Peyer's patch (tissue), 4 donors: ENCODE measurements at regions not wholly inside any gene's neighbourhood (a gene's known extent, or its start where the extent isn't known, plus 50 kb on each side); places are given as distances from the start of the nearest gene placed in this dataset.

Source experiments
- DNase-seq, 3 donors: peaks; one replicate each; pipeline ENCODE4 v3.0.0-alpha.2; 2017 to 2019
- H3K27ac ChIP-seq, 4 donors: fragments of 200-600 bp; sonication (generic); one replicate each; pipeline ENCODE4 v1.5.1; 2016 to 2019
- H3K27me3 ChIP-seq, 2 donors: fragments of 200-600 bp; sonication (generic); one replicate each; pipeline ENCODE4 v1.5.1; 2019
- H3K36me3 ChIP-seq, 3 donors: fragments of 200-600 bp; sonication (generic); one replicate each; pipeline ENCODE4 v1.5.1; 2016 to 2019
- H3K4me1 ChIP-seq, 4 donors: fragments of 200-600 bp; sonication (generic); one replicate each; pipeline ENCODE4 v1.5.1; 2016 to 2019
- H3K4me3 ChIP-seq, 4 donors: fragments of 200-600 bp; sonication (generic); 1 replicate in 3 of 4; 2 replicates in 1 of 4; pipeline ENCODE4 v1.5.1; 2016 to 2019; ENCODE audit warnings: mild to moderate bottlenecking in 1 of 4
- H3K9me3 ChIP-seq, 4 donors: fragments of 200-600 bp; sonication (generic); one replicate each; pipeline ENCODE4 v1.5.1; 2016 to 2019; ENCODE audit warnings: mild to moderate bottlenecking in 1 of 4
- POLR2A ChIP-seq, 2 donors: fragments of 450-650 bp; IDR thresholded peaks; one replicate each; pipeline ENCODE4 v1.5.1; 2017; ENCODE audit warnings: antibody characterized with exemption in 2 of 2, mild to moderate bottlenecking in 2 of 2, moderate library complexity in 2 of 2
- TF ChIP-seq, protein P1 (sequence below), 6 experiments: fragments of 450-650 bp in 4 of 6; fragments of 200-600 bp in 2 of 6; sonication (generic) in 1 of 6; IDR thresholded peaks; one replicate each; pipeline ENCODE4 v1.5.1; 2017 to 2019; ENCODE audit warnings: antibody characterized with exemption in 6 of 6, mild to moderate bottlenecking in 3 of 6, moderate library complexity in 1 of 6

GRCh38 chr1:97983126-97983525 is 62.3 kb upstream of the DPYD start:
- H3K4me3 ChIP-seq = no peak overlapping the region
- H3K4me1 ChIP-seq = no peaks in the 10 kb centered on the region
- no peak for TF ChIP-seq POLR2A (IDR thresholded peaks at IDR 0.05)
- TF ChIP-seq, protein P1, sequence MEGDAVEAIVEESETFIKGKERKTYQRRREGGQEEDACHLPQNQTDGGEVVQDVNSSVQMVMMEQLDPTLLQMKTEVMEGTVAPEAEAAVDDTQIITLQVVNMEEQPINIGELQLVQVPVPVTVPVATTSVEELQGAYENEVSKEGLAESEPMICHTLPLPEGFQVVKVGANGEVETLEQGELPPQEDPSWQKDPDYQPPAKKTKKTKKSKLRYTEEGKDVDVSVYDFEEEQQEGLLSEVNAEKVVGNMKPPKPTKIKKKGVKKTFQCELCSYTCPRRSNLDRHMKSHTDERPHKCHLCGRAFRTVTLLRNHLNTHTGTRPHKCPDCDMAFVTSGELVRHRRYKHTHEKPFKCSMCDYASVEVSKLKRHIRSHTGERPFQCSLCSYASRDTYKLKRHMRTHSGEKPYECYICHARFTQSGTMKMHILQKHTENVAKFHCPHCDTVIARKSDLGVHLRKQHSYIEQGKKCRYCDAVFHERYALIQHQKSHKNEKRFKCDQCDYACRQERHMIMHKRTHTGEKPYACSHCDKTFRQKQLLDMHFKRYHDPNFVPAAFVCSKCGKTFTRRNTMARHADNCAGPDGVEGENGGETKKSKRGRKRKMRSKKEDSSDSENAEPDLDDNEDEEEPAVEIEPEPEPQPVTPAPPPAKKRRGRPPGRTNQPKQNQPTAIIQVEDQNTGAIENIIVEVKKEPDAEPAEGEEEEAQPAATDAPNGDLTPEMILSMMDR (IDR thresholded peaks at IDR 0.05) = no peak
- no peak overlapping the region for H3K27ac ChIP-seq
- no peaks in the 10 kb centered on the region for H3K27me3 ChIP-seq
- H3K9me3 ChIP-seq = no peaks in the 10 kb centered on the region
- no peaks in the 10 kb centered on the region for H3K36me3 ChIP-seq
- no peak for DNase-seq

GRCh38 chr1:97980530-97980929 is 59.7 kb upstream of the DPYD start:
- no peak overlapping the region for H3K4me3 ChIP-seq
- no peaks in the 10 kb centered on the region for H3K27me3 ChIP-seq
- H3K36me3 ChIP-seq = no peaks in the 10 kb centered on the region
- H3K9me3 ChIP-seq = no peaks in the 10 kb centered on the region
- TF ChIP-seq, protein P1 (IDR thresholded peaks at IDR 0.05) = no peak
- no peak for TF ChIP-seq POLR2A (IDR thresholded peaks at IDR 0.05)
- no peak for DNase-seq
- H3K4me1 ChIP-seq = no peaks in the 10 kb centered on the region
- no peak overlapping the region for H3K27ac ChIP-seq

- no peaks in the 10 kb centered on the region for H3K27me3 ChIP-seq
- no peaks in the 10 kb centered on the region for H3K36me3 ChIP-seq
- no peak overlapping the region for H3K27ac ChIP-seq
- H3K4me1 ChIP-seq = no peaks in the 10 kb centered on the region
- no peaks in the 10 kb centered on the region for H3K9me3 ChIP-seq
- no peak for TF ChIP-seq POLR2A (IDR thresholded peaks at IDR 0.05)
- TF ChIP-seq, protein P1 (IDR thresholded peaks at IDR 0.05) = no peak
- no peak for DNase-seq
- H3K4me3 ChIP-seq = no peak overlapping the region
Measured at GRCh38 chr1:97976801-97977200, 56.0 kb upstream of the DPYD start.
